IMR-90 (cell line): ENCODE measurements at regions not wholly inside any gene's neighbourhood (a gene's known extent, or its start where the extent isn't known, plus 50 kb on each side); places are given as distances from the start of the nearest gene placed in this dataset.

Source experiments
- BHLHE40 ChIP-seq: fragments of 150-350 bp; IDR thresholded peaks from 2 replicates; pipeline ENCODE4 v1.6.1; 2016; ENCODE audit warnings: mild to moderate bottlenecking, low read depth, low read length
- CEBPB ChIP-seq: IDR thresholded peaks from 2 replicates; pipeline ENCODE4 v1.6.1; 2012; ENCODE audit warnings: low read depth, low read length, improper control_type of control experiment
- FOS ChIP-seq: fragments of 150-350 bp; IDR thresholded peaks from 2 replicates; pipeline ENCODE4 v1.6.1; 2016; ENCODE audit warnings: low read depth, low read length
- MAZ ChIP-seq: IDR thresholded peaks from 2 replicates; pipeline ENCODE4 v1.6.1; 2012; ENCODE audit warnings: low read depth, mild to moderate bottlenecking, low read length, improper control_type of control experiment, moderate library complexity, borderline replicate concordance
- POLR2A ChIP-seq: IDR thresholded peaks from 2 replicates; pipeline ENCODE4 v1.6.1; 2012; ENCODE audit warnings: mild to moderate bottlenecking, low read depth, low read length
- RAD21 ChIP-seq: IDR thresholded peaks from 2 replicates; pipeline ENCODE4 v1.6.1; 2012; ENCODE audit warnings: low read length, improper control_type of control experiment
- SMC3 ChIP-seq: fragments of 150-350 bp; IDR thresholded peaks from 2 replicates; pipeline ENCODE4 v1.6.1; 2016; ENCODE audit warnings: low read depth, mild to moderate bottlenecking, antibody characterized with exemption, low read length, moderate library complexity
- TF ChIP-seq, protein P1 (sequence below): conservative IDR thresholded peaks from 2 replicates; pipeline ENCODE4 v1.5.1; 2012; ENCODE audit warnings: mild to moderate bottlenecking, low read depth, low read length, improper control_type of control experiment
- TF ChIP-seq, protein P2 (sequence below): fragments of 150-350 bp; IDR thresholded peaks from 2 replicates; pipeline ENCODE4 v1.6.1; 2016; ENCODE audit warnings: low read depth, mild to moderate bottlenecking, low read length, moderate library complexity, borderline replicate concordance
- TF ChIP-seq, protein P3 (sequence below): fragments of 150-350 bp; IDR thresholded peaks from 2 replicates; pipeline ENCODE4 v1.6.1; 2017; ENCODE audit warnings: mild to moderate bottlenecking, antibody characterized with exemption, low read length, low read depth

DNA sequence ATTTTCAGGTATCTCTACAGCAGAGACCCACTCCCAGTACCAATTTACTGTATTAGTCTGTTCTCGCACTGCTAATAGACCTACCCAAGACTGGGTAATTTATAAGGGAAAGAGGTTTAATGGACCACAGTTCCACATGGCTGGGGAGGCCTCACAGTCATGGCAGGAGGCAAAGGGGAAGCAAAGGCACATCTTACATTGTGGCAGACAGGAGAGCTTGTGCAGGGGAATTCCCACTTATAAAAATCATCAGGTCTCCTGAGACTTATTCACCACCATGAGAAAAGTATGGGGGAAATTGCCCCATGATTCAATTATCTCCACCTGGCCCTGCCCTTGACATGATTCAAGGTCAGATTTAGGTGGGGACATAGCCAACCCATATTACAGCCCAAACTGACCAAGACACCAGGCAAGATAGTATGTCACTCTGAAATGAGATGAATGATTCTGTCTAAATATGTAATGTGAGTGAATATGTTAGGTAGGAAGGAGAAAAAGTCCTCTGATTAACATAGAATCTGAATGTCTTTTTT lies 182.5 kb upstream of the CDH12 start:
- TF ChIP-seq FOS = no peak
- TF ChIP-seq, protein P1, sequence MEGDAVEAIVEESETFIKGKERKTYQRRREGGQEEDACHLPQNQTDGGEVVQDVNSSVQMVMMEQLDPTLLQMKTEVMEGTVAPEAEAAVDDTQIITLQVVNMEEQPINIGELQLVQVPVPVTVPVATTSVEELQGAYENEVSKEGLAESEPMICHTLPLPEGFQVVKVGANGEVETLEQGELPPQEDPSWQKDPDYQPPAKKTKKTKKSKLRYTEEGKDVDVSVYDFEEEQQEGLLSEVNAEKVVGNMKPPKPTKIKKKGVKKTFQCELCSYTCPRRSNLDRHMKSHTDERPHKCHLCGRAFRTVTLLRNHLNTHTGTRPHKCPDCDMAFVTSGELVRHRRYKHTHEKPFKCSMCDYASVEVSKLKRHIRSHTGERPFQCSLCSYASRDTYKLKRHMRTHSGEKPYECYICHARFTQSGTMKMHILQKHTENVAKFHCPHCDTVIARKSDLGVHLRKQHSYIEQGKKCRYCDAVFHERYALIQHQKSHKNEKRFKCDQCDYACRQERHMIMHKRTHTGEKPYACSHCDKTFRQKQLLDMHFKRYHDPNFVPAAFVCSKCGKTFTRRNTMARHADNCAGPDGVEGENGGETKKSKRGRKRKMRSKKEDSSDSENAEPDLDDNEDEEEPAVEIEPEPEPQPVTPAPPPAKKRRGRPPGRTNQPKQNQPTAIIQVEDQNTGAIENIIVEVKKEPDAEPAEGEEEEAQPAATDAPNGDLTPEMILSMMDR = no peak
- no peak for TF ChIP-seq POLR2A
- TF ChIP-seq RAD21 = no peak
- TF ChIP-seq CEBPB = no peak
- TF ChIP-seq, protein P2, sequence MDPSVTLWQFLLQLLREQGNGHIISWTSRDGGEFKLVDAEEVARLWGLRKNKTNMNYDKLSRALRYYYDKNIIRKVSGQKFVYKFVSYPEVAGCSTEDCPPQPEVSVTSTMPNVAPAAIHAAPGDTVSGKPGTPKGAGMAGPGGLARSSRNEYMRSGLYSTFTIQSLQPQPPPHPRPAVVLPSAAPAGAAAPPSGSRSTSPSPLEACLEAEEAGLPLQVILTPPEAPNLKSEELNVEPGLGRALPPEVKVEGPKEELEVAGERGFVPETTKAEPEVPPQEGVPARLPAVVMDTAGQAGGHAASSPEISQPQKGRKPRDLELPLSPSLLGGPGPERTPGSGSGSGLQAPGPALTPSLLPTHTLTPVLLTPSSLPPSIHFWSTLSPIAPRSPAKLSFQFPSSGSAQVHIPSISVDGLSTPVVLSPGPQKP = no peak
- TF ChIP-seq BHLHE40 = no peak
- no peak for TF ChIP-seq MAZ
- TF ChIP-seq SMC3 = no peak
- TF ChIP-seq, protein P3, sequence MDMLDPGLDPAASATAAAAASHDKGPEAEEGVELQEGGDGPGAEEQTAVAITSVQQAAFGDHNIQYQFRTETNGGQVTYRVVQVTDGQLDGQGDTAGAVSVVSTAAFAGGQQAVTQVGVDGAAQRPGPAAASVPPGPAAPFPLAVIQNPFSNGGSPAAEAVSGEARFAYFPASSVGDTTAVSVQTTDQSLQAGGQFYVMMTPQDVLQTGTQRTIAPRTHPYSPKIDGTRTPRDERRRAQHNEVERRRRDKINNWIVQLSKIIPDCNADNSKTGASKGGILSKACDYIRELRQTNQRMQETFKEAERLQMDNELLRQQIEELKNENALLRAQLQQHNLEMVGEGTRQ = no peak
